ENCODE measurements at regions not wholly inside any gene's neighbourhood (a gene's known extent, or its start where the extent isn't known, plus 50 kb on each side); places are given as distances from the start of the nearest gene placed in this dataset.
"Not testable (repeated sequence)": the region's sequence is repeated elsewhere in the genome, so short reads cannot be mapped to it uniquely, and the experiment has no call there.

- WGBS, 2 donors (ENCODE audit: low coverage in 1 of 2): 44 to 52% methylated on average over 3 of the region's 3 CpGs
- Histone ChIP-seq H3K27ac (no peak overlapping the region), H3K9me3 (no peaks in the 10 kb centered on the region), H3K4me3 (no peak overlapping the region), H3K4me1 (no peaks in the 10 kb centered on the region), H3K36me3 (no peaks in the 10 kb centered on the region), H3K27me3 (no peaks in the 10 kb centered on the region)
- no peak for TF ChIP-seq CTCF (IDR thresholded peaks at IDR 0.05)
- no peak for TF ChIP-seq POLR2AphosphoS5 (IDR thresholded peaks at IDR 0.05)
- no peak for TF ChIP-seq POLR2A (IDR thresholded peaks at IDR 0.05)
- no peak for TF ChIP-seq EP300 (IDR thresholded peaks at IDR 0.05; ENCODE audit: low read depth)
- in situ Hi-C loops (cut with MboI; ENCODE audit: low pct_ligation_motif_present in 1 of 4, low pct_unique_long_range_greater_than_20kb in 1 of 4, low sequenced_read_pairs in 3 of 4) (no loop called here), intact Hi-C loops (cut with DNase I; ENCODE audit: low total_unique reads) (no loop called here)
- DNase-seq: no peak
Observed at GRCh38 chr4:160563552-160564282, 1460.8 kb downstream of the RAPGEF2 start.

GRCh38 chr4:160567634-160568033, 1464.8 kb downstream of the RAPGEF2 start:
- Histone ChIP-seq H3K36me3 (no peaks in the 10 kb centered on the region), H3K4me1 (no peaks in the 10 kb centered on the region), H3K4me3 (no peak overlapping the region), H3K9me3 (no peaks in the 10 kb centered on the region), H3K27ac (no peak overlapping the region), H3K27me3 (no peaks in the 10 kb centered on the region)
- 60 to 80% methylated on average over 1 of the region's 1 CpG for WGBS, 2 donors (ENCODE audit: low coverage in 1 of 2)
- in situ Hi-C loops (cut with MboI; ENCODE audit: low pct_ligation_motif_present in 1 of 4, low pct_unique_long_range_greater_than_20kb in 1 of 4, low sequenced_read_pairs in 3 of 4): no loop called here
- DNase-seq: no peak
- TF ChIP-seq POLR2AphosphoS5 (IDR thresholded peaks at IDR 0.05) (no peak), CTCF (IDR thresholded peaks at IDR 0.05) (no peak), POLR2A (IDR thresholded peaks at IDR 0.05) (no peak), EP300 (IDR thresholded peaks at IDR 0.05; ENCODE audit: low read depth) (no peak)
- intact Hi-C loops (cut with DNase I; ENCODE audit: low total_unique reads): no loop called here

GRCh38 chr4:160570271-160570670, 1467.4 kb downstream of the RAPGEF2 start:
- no peaks in the 10 kb centered on the region for H3K36me3 ChIP-seq
- H3K27ac ChIP-seq: no peak overlapping the region
- DNase-seq: no peak
- intact Hi-C loops (cut with DNase I; ENCODE audit: low total_unique reads): no loop called here
- H3K4me3 ChIP-seq: no peak overlapping the region
- TF ChIP-seq POLR2A (IDR thresholded peaks at IDR 0.05): no peak
- TF ChIP-seq EP300 (IDR thresholded peaks at IDR 0.05; ENCODE audit: low read depth): no peak
- no peak for TF ChIP-seq CTCF (IDR thresholded peaks at IDR 0.05)
- TF ChIP-seq POLR2AphosphoS5 (IDR thresholded peaks at IDR 0.05): no peak
- H3K27me3 ChIP-seq: no peaks in the 10 kb centered on the region
- no peaks in the 10 kb centered on the region for H3K9me3 ChIP-seq
- H3K4me1 ChIP-seq: no peaks in the 10 kb centered on the region
- in situ Hi-C loops (cut with MboI; ENCODE audit: low pct_ligation_motif_present in 1 of 4, low pct_unique_long_range_greater_than_20kb in 1 of 4, low sequenced_read_pairs in 3 of 4): no loop called here

- in situ Hi-C loops (cut with MboI; ENCODE audit: low pct_ligation_motif_present in 1 of 4, low pct_unique_long_range_greater_than_20kb in 1 of 4, low sequenced_read_pairs in 3 of 4); H3K36me3 ChIP-seq; H3K4me1 ChIP-seq; H3K27me3 ChIP-seq; H3K27ac ChIP-seq; H3K4me3 ChIP-seq; H3K9me3 ChIP-seq; intact Hi-C loops (cut with DNase I; ENCODE audit: low total_unique reads); DNase-seq: not testable (repeated sequence)
- 90% methylated on average over 18 of the region's 18 CpGs; no CpG with 5 or more reads in 1 of the 2 donors for WGBS, 2 donors (ENCODE audit: low coverage in 1 of 2)
Observed at GRCh38 chr4:160574272-160574671, 1471.4 kb downstream of the RAPGEF2 start.

GRCh38 chr4:160580581-160580980, 1477.7 kb downstream of the RAPGEF2 start:
- Histone ChIP-seq H3K4me1 (no peaks in the 10 kb centered on the region), H3K9me3 (no peaks in the 10 kb centered on the region), H3K27me3 (no peaks in the 10 kb centered on the region), H3K36me3 (no peaks in the 10 kb centered on the region), H3K4me3 (no peak overlapping the region), H3K27ac (no peak overlapping the region)
- 29 to 74% methylated on average over 1 of the region's 1 CpG for WGBS, 2 donors (ENCODE audit: low coverage in 1 of 2)
- in situ Hi-C loops (cut with MboI; ENCODE audit: low pct_ligation_motif_present in 1 of 4, low pct_unique_long_range_greater_than_20kb in 1 of 4, low sequenced_read_pairs in 3 of 4): no loop called here
- no peak for DNase-seq
- TF ChIP-seq EP300 (IDR thresholded peaks at IDR 0.05; ENCODE audit: low read depth) (no peak), POLR2A (IDR thresholded peaks at IDR 0.05) (no peak), CTCF (IDR thresholded peaks at IDR 0.05) (no peak)
- intact Hi-C loops (cut with DNase I; ENCODE audit: low total_unique reads): no loop called here
